ENCODE measurements at regions not wholly inside any gene's neighbourhood (a gene's known extent, or its start where the extent isn't known, plus 50 kb on each side); places are given as distances from the start of the nearest gene placed in this dataset.

- TF ChIP-seq CTCF (IDR thresholded peaks at IDR 0.05) (no peak), POLR2AphosphoS5 (IDR thresholded peaks at IDR 0.05; ENCODE audit: insufficient read depth in 1 of 2, low read depth in 1 of 2) (no peak), POLR2A (IDR thresholded peaks at IDR 0.05) (no peak)
These were observed 276.5 kb upstream of the AMIGO2 start for GRCh38 chr12:47356129-47356700.

All from vagina (tissue), 2 donors.